GM23248 (cell line): ENCODE measurements at regions not wholly inside any gene's neighbourhood (a gene's known extent, or its start where the extent isn't known, plus 50 kb on each side); places are given as distances from the start of the nearest gene placed in this dataset.
A peak's percentile ranks its signal among the peaks of the same experiment; 100 is the strongest.

Experiments
- DNase-seq: peaks from one replicate; pipeline ENCODE4 v3.0.0-alpha.2; 2015
- H2AFZ ChIP-seq: fragments of 200-600 bp; sonication (generic); 2 replicates; pipeline ENCODE4 v1.6.1; 2016; ENCODE audit warnings: antibody characterized with exemption
- H3F3A ChIP-seq: fragments of 200-600 bp; sonication (generic); 2 replicates; pipeline ENCODE4 v1.6.1; 2016; ENCODE audit warnings: mild to moderate bottlenecking, antibody characterized with exemption, mixed run types; ENCODE audit not compliant: insufficient read depth
- H3K27ac ChIP-seq: fragments of 200-600 bp; sonication (generic); 2 replicates; pipeline ENCODE4 v1.5.1; 2016; ENCODE audit warnings: mild to moderate bottlenecking
- H3K27me3 ChIP-seq: fragments of 200-600 bp; sonication (generic); replicated peaks from 2 replicates; pipeline ENCODE4 v1.6.1; 2016; ENCODE audit warnings: mild to moderate bottlenecking; ENCODE audit not compliant: insufficient read depth
- H3K36me3 ChIP-seq: fragments of 200-600 bp; sonication (generic); 2 replicates; pipeline ENCODE4 v1.6.1; 2016; ENCODE audit warnings: low read depth, mild to moderate bottlenecking
- H3K4me1 ChIP-seq: fragments of 200-600 bp; sonication (generic); 2 replicates; pipeline ENCODE4 v1.6.1; 2016; ENCODE audit warnings: mild to moderate bottlenecking; ENCODE audit not compliant: insufficient read depth
- H3K4me2 ChIP-seq: fragments of 200-600 bp; sonication (generic); one replicate; pipeline ENCODE4 v1.6.1; 2016; ENCODE audit warnings: mild to moderate bottlenecking; ENCODE audit not compliant: unreplicated experiment
- H3K4me3 ChIP-seq: fragments of 200-600 bp; sonication (generic); 2 replicates; pipeline ENCODE4 v1.5.1; 2016; ENCODE audit warnings: mild to moderate bottlenecking
- H3K79me2 ChIP-seq: fragments of 200-600 bp; sonication (generic); 2 replicates; pipeline ENCODE4 v1.6.1; 2016; ENCODE audit warnings: mild to moderate bottlenecking; ENCODE audit not compliant: insufficient read depth
- H3K9ac ChIP-seq: fragments of 200-600 bp; sonication (generic); 2 replicates; pipeline ENCODE4 v1.6.1; 2016; ENCODE audit warnings: mild to moderate bottlenecking
- H3K9me2 ChIP-seq: fragments of 200-600 bp; sonication (generic); 2 replicates; pipeline ENCODE4 v1.6.1; 2016; ENCODE audit warnings: mixed run types, mild to moderate bottlenecking, moderate library complexity; ENCODE audit not compliant: insufficient read depth
- H3K9me3 ChIP-seq: fragments of 200-600 bp; sonication (generic); one replicate; pipeline ENCODE4 v1.6.1; 2017; ENCODE audit warnings: low read depth
- H4K20me1 ChIP-seq: fragments of 200-600 bp; sonication (generic); 2 replicates; pipeline ENCODE4 v1.6.0; 2016; ENCODE audit not compliant: insufficient read depth
- EZH2 ChIP-seq: fragments of 200-600 bp; sonication (generic); IDR thresholded peaks from 2 replicates; pipeline ENCODE4 v1.6.1; 2018; ENCODE audit warnings: antibody characterized with exemption, mild to moderate bottlenecking; ENCODE audit not compliant: insufficient read depth, poor library complexity, severe bottlenecking
- EZH2phosphoT487 ChIP-seq: fragments of 200-600 bp; sonication (generic); IDR thresholded peaks from 2 replicates; pipeline ENCODE4 v1.6.1; 2018; ENCODE audit warnings: antibody characterized with exemption, moderate library complexity, mild to moderate bottlenecking, low read depth; ENCODE audit not compliant: insufficient read depth
- WGBS, 2 experiments: methylation state at CpG; one replicate each; pipeline ENCODE4 v1.1.6; 2015 to 2017; ENCODE audit warnings: low lambda C conversion rate in 2 of 2, low coverage in 1 of 2; ENCODE audit errors: missing lambda C conversion rate in 2 of 2; 5-methylcytosine and 5-hydroxymethylcytosine counted together
- in situ Hi-C: fragments of 300-500 bp; cut with MboI; formaldehyde crosslinking; loops from 2 replicates; pipeline ENCODE4 v1.15.0; 2020

DNA sequence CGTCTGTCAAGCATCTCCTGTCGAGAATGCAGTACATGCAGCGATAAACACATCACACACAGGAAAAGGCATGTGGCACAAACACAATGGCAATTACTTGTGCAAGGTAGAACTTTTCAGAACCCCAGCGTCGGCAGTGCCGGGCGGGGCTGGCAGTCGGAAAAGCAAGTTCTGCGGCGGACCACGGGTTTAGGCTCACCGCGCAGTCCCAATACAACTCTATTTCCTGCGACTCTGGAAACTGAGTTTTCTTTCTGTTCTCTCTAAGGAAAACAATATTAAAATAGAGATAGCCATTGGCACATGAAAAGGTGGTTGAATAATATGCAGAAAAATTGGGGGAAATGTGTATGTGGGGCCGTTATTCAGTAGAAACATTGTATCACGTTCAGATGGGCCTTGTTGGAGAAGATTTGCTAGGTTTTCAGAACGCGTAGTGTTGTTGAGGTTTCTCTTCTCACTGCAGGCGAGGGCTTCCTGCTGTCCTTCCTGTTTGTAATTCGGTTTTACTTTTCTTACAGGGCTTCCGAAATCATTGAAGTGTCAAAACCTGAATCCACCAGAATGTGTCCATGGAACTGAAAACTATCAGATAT, 369.5 kb downstream of the THBS2 start:
- no peak for DNase-seq
- Histone ChIP-seq H3K9me3 (no peaks in the 10 kb centered on the region), H3K4me3 (peak overlapping the region; percentile 60), H2AFZ (peak overlapping the region; percentile 66), H3K79me2 (no peaks in the 10 kb centered on the region), H3K4me1 (no peaks in the 10 kb centered on the region), H3K36me3 (no peaks in the 10 kb centered on the region), H3F3A (no peaks in the 10 kb centered on the region), H3K9ac (no peak overlapping the region), H3K4me2 (peak overlapping the region; percentile 82), H3K9me2 (no peaks in the 10 kb centered on the region), H4K20me1 (no peaks in the 10 kb centered on the region), H3K27ac (no peak overlapping the region), H3K27me3 (peaks cover 43% of the 10 kb centered on the region)
- no peak for TF ChIP-seq EZH2phosphoT487
- TF ChIP-seq EZH2, result no peak
- in situ Hi-C loops, result loop anchor here (25.0 kb wide), 1 partner anchor 972 kb away; no protein-coding TSS in a partner anchor
- WGBS, 2 experiments, result 70 to 71% methylated on average over 21 of the region's 21 CpGs

DNA sequence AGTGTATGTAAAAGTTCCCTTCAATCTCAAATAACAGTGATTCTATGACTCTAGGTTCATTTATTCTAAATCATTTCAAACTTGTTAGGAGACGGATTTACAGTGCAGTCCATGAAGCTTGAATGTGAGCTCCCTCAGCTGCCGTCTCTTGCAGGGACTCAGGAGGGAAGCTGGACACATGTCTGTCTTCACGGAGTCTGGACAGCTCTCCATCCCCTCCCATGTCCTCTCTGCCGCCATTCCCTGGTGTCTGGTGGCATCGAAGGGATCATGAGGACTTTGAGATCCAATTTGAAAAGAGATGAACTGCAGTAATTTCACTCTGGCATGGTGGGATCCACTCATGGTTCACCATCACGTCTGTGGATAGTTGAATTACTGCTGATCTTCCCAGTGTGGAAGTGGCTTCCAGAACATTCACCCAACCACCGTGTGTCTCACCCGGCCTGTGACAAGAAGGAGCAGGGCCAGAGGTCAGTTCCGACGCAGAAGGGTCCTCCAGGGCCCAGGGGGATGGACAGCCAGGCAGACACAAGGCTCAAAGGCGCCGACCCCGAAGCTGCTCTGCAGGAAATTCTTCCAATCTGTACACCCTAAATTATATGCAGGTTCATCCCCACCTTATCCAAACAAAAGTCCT, 370.1 kb downstream of the THBS2 start:
- no peaks in the 10 kb centered on the region for H3K79me2 ChIP-seq
- no peak overlapping the region for H3K27ac ChIP-seq
- H3K9ac ChIP-seq, result no peak overlapping the region
- H3K4me1 ChIP-seq, result no peaks in the 10 kb centered on the region
- no peak overlapping the region for H3K4me3 ChIP-seq
- H2AFZ ChIP-seq, result no peak overlapping the region
- in situ Hi-C loops, result loop anchor here (25.0 kb wide), 1 partner anchor 971 kb away; no protein-coding TSS in a partner anchor
- H3F3A ChIP-seq, result no peaks in the 10 kb centered on the region
- 70 to 77% methylated on average over 13 of the region's 13 CpGs for WGBS, 2 experiments
- no peaks in the 10 kb centered on the region for H4K20me1 ChIP-seq
- H3K9me3 ChIP-seq, result no peaks in the 10 kb centered on the region
- no peak overlapping the region for H3K4me2 ChIP-seq
- no peaks in the 10 kb centered on the region for H3K36me3 ChIP-seq
- no peak for DNase-seq
- H3K27me3 ChIP-seq, result peaks cover 43% of the 10 kb centered on the region
- TF ChIP-seq EZH2 (no peak), EZH2phosphoT487 (no peak)
- no peaks in the 10 kb centered on the region for H3K9me2 ChIP-seq

DNA sequence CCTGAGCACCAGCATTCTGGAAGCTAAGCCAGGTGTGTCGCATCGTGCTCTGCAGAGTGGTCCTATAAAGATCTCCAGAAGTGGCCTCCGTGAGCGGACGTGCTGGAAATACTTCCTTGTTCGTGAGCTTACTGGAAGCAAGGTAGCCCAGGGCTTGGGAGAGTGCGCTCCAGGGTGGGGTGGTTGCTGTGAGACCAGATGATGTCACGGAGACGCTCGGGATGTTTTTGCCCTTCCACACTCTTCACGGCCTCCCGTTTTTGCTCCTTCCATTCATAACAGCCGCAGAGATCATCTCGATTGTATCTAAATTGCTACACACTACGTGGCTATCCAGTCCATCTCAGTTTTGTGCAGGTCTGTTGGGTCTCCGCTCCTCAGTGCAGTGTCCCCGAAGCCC, 373.4 kb downstream of the THBS2 start:
- in situ Hi-C loops, result loop anchor here (25.0 kb wide), 1 partner anchor 968 kb away; no protein-coding TSS in a partner anchor
- Histone ChIP-seq H3K27me3 (peaks cover 43% of the 10 kb centered on the region), H3K9me3 (no peaks in the 10 kb centered on the region), H3K9me2 (no peaks in the 10 kb centered on the region), H3K36me3 (no peaks in the 10 kb centered on the region), H3K4me2 (no peak overlapping the region), H3K9ac (no peak overlapping the region), H2AFZ (no peak overlapping the region), H4K20me1 (no peaks in the 10 kb centered on the region), H3K79me2 (no peaks in the 10 kb centered on the region), H3K4me1 (no peaks in the 10 kb centered on the region), H3K4me3 (no peak overlapping the region), H3F3A (no peaks in the 10 kb centered on the region), H3K27ac (no peak overlapping the region)
- TF ChIP-seq EZH2 (no peak), EZH2phosphoT487 (no peak)
- 78 to 80% methylated on average over 17 of the region's 17 CpGs for WGBS, 2 experiments
- no peak for DNase-seq

DNA sequence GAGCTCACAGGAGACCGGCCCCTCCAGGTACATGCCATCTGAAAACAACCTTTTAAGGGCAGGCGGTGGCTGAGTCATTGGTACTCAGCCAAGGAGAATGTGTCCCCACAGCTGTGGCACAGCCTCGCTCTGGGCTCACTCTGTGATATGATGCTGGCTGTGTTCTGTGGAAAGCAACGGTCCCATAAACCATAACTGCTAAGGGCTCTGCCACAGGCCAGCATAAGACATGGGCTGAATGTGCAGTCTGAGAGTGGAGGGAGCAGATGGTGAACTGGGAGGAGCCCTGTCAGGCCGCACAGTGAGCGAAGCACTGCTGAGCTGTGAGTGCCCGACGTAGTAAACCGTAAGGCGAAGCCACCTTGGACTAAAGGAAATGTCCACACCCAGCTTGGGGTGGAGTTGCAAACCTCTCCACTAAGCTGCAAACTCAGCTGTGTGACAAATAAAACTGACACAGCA, 375.8 kb downstream of the THBS2 start:
- TF ChIP-seq EZH2 (no peak), EZH2phosphoT487 (no peak)
- no peak overlapping the region for H2AFZ ChIP-seq
- H3K4me1 ChIP-seq, result no peaks in the 10 kb centered on the region
- H3K4me3 ChIP-seq, result no peak overlapping the region
- H3K9me3 ChIP-seq, result no peaks in the 10 kb centered on the region
- no peaks in the 10 kb centered on the region for H4K20me1 ChIP-seq
- H3K79me2 ChIP-seq, result no peaks in the 10 kb centered on the region
- H3F3A ChIP-seq, result no peaks in the 10 kb centered on the region
- 10 to 16% methylated on average over 10 of the region's 10 CpGs for WGBS, 2 experiments
- H3K9me2 ChIP-seq, result no peaks in the 10 kb centered on the region
- H3K36me3 ChIP-seq, result no peaks in the 10 kb centered on the region
- H3K27me3 ChIP-seq, result peaks cover 45% of the 10 kb centered on the region
- in situ Hi-C loops, result loop anchor here (25.0 kb wide), 1 partner anchor 966 kb away; no protein-coding TSS in a partner anchor
- DNase-seq, result peak; percentile 43
- H3K9ac ChIP-seq, result no peak overlapping the region
- no peak overlapping the region for H3K27ac ChIP-seq
- no peak overlapping the region for H3K4me2 ChIP-seq
